DND-41 (cell line): ENCODE measurements at regions not wholly inside any gene's neighbourhood (a gene's known extent, or its start where the extent isn't known, plus 50 kb on each side); places are given as distances from the start of the nearest gene placed in this dataset.
"Not testable (repeated sequence)": the region's sequence is repeated elsewhere in the genome, so short reads cannot be mapped to it uniquely, and the experiment has no call there.

Experiments
- EZH2 ChIP-seq: IDR thresholded peaks from 3 replicates; pipeline ENCODE4 v1.6.1; 2012; ENCODE audit warnings: borderline replicate concordance, low read depth, mild to moderate bottlenecking, moderate library complexity, low read length, inconsistent platforms; ENCODE audit not compliant: severe bottlenecking
- TF ChIP-seq, protein P1 (sequence below): IDR thresholded peaks from 2 replicates; pipeline ENCODE4 v1.5.1; 2012; ENCODE audit warnings: borderline replicate concordance, low read length, moderate library complexity, mild to moderate bottlenecking; ENCODE audit not compliant: poor library complexity, severe bottlenecking; ENCODE audit errors: extremely low read depth

- TF ChIP-seq, protein P1, sequence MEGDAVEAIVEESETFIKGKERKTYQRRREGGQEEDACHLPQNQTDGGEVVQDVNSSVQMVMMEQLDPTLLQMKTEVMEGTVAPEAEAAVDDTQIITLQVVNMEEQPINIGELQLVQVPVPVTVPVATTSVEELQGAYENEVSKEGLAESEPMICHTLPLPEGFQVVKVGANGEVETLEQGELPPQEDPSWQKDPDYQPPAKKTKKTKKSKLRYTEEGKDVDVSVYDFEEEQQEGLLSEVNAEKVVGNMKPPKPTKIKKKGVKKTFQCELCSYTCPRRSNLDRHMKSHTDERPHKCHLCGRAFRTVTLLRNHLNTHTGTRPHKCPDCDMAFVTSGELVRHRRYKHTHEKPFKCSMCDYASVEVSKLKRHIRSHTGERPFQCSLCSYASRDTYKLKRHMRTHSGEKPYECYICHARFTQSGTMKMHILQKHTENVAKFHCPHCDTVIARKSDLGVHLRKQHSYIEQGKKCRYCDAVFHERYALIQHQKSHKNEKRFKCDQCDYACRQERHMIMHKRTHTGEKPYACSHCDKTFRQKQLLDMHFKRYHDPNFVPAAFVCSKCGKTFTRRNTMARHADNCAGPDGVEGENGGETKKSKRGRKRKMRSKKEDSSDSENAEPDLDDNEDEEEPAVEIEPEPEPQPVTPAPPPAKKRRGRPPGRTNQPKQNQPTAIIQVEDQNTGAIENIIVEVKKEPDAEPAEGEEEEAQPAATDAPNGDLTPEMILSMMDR: not testable (repeated sequence)
- not testable (repeated sequence) for TF ChIP-seq EZH2
Measured at GRCh38 chr7:51373607-51374006, 57.0 kb upstream of the COBL start.
